Islet of Langerhans (tissue), 1 donor: ENCODE measurements at regions not wholly inside any gene's neighbourhood (a gene's known extent, or its start where the extent isn't known, plus 50 kb on each side); places are given as distances from the start of the nearest gene placed in this dataset.
A peak's percentile ranks its signal among the peaks of the same experiment; 100 is the strongest.

Experiments used
- FAIRE-seq: peaks from one replicate; lab custom pipeline; 2011; peaks lifted over from hg19 to GRCh38; lab: Jason Lieb, UNC

DNA sequence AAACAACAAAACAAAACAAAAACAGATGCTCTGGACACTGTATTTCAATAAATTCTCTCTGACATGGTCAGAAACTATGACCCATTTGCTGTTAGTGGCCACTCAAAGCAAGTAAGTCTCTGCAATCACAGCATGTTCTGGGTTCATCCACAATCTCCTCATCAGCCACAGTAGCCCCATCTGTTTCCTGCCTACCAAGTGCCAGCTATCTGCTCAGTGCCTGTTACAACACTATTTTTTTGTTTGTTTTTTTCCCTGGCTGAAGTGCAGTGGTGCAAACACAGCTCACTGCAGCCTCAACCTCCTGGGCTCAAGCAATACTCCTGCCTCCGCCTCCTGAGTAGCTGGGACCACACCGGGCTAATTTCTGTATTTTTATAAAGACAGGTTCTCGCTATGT is 137.9 kb downstream of the SOX9 start:
- no peak for FAIRE-seq

DNA sequence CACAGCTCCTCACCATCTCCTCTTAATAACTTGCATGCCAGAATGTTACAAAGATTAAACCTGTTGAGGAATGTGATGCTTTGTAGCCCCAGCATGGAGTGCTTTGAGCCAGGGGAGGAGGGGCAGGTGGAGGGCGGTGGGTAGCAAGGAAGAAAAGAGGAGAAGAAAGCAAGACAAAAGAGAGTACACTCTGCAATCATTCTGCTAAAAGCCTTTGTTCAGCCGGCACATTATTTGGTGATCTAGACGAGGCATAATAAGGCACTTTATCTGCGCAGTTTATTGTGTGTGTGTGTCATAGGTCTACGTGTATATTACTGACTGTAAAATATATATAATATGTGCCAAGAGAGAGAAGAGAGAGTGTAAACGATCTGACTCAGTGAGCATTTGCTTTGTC is 139.1 kb downstream of the SOX9 start:
- no peak for FAIRE-seq

DNA sequence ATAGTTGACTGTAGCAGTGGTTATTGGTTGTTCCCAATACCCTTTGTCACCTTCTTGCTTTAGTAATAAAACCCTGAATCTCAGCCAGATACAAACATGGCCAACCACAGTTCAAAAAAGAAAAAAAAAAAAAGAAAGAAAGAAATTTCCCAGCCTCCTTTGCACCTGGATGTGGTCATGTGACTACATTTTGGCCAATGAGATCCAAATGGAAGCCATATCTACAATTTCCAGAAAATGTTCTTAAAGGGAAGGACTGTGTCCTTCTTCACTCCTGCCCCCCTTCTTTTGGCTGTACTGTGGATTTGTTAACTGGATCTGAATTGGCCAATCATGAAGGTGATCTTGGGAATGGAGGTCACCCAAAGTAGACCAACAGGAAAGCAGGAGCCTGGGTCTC is 141.9 kb downstream of the SOX9 start:
- FAIRE-seq = no peak

DNA sequence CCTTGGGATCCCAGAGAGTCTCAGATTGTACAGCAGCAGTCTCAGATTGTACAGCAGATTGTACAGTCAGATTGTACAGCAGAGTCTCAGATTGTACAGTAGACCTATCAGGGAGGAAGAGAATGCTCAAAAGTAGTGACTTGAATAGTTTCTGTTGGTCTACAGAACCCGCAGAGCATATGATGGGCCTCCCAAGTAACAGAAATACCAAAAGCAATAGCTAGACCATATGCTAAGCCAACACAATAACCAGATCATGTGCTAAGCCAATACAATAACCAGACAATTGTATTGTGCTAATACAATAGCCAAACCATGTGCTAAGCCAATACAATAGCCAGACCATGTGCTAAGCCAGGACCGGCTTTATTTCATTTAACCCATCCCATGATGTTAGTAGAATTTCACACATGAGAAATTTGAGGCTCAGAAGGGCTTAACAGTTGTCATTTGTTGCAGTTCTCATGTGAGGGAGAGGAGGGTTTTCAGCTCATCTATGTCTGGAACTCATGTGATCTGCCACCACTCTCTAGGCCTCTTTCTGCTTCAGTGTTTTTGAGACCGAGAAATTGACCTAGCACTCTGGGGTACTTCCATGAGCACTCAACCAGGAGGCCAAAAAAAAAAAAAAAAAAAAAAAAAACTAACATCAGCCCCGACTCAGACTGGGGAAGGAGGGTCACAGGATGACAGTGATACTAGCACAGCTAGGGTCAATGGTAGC is 144.0 kb downstream of the SOX9 start:
- no peak for FAIRE-seq

DNA sequence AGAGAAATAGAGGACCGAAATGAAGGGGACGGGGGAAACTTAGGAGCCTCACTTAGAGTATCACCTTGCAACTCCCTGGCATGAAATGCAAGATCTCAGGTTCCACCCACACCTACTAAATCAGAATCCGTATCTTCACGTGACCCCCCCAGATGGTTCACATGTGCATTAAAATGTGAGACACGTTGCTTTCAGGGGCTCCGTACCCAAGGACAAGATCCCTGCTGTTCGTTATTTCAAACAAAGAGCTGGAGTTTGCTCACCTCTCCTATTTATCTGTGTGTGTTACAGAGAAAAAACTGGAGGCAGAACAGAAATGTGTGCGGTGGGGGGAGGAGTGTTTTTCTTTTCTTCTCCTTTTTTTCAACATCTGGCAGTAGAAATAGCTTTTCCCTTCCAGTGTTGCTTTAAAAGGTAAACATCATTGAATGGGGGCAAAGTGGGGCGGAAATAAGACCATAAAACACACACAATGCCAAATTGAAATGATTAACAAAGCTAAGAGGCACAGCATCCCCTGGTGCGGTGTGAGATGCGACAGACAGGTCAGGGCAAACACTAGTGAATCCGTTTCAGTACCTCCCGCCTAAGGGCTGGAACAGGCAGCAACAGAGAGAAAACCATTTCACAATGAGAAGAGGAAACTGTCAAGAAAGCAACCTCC is 145.4 kb downstream of the SOX9 start:
- FAIRE-seq = no peak

DNA sequence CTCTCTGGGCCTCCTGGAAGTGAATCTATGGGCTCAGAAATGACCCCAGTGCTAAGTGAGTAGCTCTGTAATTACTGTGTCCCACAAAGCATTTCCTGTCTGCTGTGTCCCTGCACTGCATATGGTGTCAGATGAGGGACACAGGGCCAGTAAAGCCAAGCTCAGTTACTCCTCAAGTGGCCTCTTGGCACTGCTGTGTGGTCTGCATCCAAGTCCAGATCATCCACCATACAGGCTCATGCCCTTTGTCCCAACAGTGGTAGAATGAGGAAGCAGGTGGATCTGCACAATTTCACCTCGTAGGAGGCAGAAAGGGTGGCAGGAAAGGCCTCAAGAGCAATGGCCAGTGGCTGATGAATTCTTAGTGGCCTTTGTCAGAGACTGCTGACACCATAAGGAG is 146.8 kb downstream of the SOX9 start:
- no peak for FAIRE-seq

DNA sequence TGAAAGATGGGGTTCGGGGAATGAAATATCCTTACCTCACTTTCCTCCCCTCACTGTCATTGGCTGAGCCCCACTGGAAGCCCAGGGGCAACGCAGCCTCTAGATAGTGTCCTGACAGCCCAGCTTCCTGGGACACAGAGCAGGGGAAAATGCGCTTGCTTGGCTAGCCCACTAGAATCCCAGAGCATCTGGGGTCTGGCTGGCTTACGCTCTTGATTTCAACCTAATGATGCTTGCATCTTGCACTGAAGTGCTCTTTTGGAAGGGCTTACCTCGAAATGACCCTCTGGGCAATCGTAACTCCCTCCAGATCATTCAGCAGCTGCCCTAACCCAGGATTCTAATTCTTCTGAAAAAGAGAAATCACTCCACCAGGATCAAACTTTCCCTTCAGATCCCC is 147.6 kb downstream of the SOX9 start:
- no peak for FAIRE-seq

DNA sequence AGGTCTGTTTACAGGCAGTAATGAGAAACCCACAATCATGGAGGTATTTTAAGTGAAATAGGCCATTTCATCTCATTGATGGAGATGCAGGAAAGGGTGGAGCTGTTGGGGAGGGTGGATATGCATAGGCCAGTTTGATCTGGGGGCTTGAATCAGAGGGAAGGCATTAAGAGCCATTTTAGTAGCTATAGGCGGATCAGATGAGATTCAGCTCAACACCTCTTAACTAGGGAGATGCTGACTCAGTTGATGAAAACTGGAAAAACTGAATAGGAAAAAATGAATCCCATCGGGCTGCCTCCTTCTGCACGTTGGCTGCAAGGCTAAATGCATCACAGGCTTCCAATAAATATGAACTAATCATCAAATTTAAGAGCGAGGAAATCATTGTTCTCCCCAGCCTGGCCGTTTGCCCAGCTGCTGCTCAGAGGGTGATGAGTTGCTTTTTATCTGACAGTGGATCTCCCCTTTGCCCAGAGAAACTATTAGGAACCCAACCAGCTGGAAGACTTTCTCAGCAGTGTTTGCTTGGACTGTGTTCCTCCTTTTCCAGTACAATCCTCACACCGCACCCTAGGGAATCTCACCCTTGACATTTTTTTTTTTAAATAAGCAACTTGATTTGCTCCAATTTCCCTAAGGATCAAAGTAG is 149.6 kb downstream of the SOX9 start:
- FAIRE-seq = peak; percentile 68

DNA sequence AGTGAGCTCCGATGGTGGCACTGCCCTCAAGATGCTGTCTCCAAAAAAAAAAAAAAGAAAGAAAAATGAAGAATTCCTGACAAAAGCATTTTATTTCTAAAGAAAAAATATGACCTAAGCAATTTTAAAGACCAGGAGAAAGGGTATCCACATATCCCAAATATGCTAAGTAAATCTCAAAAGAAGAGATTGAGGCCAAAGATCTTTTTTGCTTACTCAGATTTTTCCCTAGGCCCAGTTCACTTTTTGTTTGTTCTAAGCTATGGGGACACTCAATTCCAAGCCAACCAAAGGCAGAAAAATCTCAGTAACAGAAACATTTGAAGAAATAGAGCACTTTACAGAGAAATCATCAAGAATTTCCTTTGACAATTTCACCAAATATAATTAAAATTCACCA is 150.8 kb downstream of the SOX9 start:
- no peak for FAIRE-seq

DNA sequence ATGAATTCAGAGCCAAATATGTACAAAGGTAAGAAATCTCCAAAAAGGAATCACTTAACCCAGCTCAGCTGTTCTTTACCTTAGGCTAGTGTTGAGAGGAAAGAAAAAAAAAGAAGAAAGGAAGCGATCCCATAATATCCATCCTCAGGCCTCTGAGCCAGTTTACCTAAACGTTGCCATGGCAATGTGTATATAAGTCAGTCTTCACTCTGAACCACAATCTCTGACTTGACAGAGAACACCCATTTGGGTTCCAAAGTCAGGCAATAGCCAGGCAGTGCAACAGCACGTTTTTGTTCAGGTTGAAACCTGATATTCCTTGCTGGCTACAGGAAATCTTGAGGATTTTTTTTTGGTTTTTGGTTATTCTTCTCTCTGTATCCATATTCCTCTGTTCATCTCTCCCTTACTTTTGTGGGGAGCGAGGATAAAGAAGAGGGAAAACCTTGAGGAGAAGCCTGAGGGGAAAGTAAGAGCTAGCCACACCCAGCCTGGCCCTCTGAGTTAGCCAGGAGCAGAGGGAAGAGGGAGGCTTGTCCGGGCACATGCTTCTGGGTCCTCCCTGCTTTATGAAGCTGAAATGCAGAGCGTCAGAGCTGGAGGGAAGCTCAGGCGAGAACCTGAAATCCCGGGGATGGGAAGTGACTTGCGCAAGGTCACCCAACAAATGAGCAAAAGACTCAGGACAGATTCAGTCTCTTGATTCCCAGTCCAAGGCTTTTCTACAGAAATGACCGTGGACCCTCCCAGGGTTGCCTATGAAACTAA is 152.7 kb downstream of the SOX9 start:
- no peak for FAIRE-seq

DNA sequence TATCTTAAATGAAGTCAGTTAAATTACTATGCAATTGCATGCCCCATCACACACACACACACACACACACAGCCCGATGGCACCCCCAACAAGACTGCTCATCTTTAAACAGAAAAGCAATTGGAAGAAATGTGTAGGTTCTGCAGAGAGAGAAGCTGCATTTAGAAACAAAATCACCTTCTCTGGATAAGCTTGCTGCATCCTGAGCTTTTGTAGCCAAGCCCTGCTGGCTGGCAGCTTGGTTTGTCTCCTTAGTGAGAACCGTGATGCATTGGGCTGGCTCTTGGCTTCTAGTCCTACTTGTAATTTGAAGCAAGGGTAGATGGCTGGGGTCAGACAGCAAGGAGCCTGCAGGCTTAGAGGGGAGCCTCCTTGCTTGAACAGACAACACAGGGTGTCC is 153.8 kb downstream of the SOX9 start:
- no peak for FAIRE-seq

DNA sequence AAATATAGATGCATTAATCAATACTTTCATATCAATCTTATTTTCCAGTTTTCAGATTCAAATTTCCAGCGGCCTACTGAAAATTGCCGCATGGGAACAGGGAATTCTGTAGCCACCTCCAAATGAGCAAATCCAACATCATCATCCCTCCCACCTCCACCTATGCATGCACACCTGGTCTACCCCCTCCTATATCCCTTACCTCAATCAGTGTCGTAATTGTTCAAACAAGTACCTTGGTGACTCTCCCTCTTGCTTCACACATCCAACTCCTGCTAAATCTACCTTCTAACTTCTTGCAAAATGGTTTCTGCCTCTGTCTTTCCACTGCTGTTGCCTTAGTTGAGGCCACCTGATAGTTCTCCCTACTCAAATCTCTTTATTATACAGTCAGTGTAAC is 160.1 kb downstream of the SOX9 start:
- no peak for FAIRE-seq

DNA sequence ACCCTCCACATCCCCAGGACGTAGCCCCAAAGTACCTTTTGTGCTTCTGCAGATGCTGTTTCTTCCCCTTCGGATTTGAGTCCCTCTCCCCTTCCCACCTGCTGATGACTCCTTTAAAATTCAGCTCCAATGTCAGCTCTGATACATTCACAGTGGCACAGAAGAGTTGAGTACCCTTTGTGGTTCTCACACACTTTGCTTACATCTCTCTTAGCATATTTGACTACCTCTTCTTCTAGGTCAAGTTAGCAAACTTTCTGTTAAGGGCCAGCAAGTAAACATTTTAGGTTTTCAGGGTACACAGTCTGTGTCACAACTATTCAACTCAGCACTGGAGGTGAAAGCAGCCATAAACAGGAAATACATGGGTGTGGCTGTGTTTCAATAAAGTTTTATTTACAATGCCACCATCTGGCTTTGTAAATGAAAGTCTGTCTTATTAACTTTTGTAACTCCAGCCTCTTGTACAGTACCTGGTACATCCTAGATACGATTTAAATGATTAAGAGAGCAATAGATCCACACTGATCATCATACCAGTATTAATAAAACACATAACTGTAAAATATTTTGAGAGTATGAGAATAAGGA is 161.7 kb downstream of the SOX9 start:
- no peak for FAIRE-seq

DNA sequence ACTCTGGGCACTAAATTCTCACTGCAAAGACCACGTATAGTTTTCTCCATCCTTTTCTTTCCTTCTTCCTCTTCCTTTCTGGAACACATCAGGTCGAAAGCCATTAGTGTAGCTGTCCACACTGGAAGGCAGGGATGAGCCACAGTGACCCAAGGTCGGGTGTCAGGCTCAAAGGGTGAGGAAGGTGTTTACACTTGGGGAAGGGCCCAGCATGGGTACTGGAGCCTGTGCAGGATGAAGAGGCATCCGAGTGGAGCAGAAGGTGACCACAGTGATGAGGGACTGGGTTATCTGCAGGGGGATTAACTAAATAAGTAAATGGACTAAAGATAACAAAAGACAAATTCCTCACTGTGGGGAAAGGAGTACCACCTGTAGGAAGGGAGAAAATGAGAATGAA is 164.0 kb downstream of the SOX9 start:
- FAIRE-seq = no peak

DNA sequence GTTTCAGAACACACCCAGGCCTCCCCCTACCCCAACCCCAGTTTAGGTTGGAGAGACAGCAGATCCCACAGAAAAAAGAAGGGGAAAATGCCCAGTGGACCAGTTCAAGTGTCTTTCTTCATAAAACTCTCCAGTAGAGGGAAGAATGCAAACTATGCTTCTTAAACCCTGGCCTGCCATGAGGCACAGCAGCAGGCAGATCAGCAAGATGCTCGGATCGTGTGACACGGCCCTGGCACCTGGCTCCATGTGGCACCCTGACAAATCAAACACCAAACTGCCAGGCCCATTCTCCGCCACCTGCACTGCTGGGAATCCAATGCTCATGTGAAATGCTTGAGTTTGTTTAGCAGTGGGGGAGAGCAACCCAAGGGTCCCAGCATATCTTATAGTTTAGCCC is 166.8 kb downstream of the SOX9 start:
- FAIRE-seq = no peak

DNA sequence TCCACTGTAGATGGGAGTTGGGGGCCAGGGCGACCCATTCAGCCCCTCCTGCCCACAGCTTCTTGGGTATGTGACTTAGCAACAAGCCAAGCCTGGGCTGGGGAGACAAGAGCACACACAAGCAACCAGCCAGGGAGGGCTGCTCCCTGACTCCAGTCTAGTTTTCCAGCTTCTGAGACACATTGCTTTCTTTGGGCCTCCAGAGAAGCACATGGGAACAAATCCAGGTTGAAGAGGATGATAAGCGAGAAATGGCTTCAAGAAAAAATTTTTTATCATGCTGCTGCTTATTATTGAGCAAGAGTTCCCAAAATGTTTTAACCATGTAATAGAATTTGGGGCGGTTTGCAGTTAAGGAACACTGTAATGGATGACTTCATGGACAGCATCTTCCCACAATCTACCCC is 173.7 kb downstream of the SOX9 start:
- FAIRE-seq = no peak

DNA sequence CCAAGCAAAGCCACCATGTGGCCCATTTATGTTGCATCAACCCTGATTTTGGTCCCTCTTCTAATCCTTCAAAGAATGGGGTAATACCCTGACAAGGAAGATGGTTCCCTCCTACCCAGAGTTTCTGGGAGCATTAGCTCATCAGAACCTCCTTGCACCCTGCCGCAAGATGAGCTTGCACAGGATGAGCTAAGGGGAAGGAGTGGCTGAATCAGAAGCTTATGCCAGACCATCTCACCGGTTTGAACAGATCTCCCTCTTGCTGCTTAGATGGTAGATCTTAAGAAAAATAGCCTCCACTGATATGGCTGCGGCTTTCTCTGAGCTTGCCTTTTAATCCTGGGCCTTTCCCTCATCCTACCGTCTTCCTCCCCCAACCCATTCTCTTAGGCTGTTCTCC is 175.1 kb downstream of the SOX9 start:
- FAIRE-seq = no peak

DNA sequence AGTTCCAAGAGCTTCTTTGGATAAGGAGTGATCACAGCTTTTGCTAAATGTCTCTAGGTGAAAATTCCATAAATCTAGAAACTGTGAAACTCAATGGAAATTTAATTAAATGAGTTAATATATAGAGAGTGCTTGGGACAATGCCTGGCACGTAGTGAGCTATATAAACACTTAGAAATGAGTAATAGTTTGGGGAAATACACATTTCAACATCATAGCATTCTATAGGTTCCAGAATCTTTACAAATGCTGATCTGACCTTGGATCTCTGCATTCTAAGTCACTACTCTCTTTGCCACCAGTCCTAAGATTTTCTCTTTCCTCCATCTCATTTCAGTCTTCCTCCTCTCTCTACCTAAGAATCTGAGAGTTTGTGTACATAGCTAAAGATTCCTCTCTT is 175.6 kb downstream of the SOX9 start:
- no peak for FAIRE-seq

DNA sequence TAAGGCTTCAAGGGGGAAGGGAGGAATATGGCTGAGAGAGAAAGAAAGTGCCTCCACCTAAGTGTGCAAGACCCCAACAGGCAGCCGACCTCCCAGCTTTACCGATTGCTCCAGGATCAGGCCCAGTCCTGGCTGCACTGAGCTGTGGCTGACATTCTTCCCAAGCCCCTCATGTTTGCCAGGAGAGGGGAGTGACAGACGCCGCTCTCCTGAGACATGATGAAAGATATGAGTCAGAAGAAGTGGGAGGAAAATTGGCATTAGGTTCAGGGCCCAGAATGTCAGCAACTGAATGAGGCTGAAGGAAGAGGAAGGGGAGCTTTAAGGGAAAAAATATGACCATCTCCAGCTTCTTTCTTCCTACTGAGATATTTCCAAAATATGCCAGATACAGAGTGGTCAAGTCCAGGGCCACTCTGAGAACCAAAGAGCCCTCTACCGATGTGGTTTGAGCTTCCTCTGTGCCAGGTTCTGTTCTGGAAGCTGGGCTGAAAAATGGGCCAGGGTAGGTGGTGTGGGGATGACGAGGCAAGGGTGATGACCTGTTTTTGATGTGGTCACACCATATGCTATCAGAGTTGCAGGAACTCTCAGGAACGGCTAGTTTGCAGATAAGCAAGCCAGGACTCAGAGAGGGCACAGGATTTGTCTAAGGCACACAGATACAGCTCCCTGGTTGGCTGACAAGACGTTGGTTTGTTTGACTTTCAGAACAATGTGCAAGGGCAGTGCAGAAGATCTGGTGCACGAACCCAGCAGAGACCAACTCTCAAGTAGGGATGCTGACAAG is 176.7 kb downstream of the SOX9 start:
- no peak for FAIRE-seq

DNA sequence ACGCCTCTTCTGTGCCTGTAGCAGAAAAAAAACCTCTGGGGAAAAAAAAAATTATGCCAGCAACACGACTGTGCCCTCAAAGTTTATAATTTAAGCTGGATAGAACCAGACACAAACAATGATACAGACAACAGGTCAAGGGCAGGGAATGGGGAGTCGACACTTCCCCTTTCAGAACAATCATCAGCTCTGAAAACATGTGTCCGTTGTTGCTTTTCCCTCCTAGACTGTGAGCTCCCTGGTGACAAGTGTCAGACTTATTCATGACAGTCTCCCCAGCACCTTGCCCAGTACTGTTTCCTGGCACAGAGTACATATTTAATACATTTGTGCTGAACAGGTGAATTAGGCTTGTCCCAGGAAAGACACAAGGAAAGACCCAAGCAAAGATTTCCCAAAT is 178.3 kb downstream of the SOX9 start:
- no peak for FAIRE-seq

DNA sequence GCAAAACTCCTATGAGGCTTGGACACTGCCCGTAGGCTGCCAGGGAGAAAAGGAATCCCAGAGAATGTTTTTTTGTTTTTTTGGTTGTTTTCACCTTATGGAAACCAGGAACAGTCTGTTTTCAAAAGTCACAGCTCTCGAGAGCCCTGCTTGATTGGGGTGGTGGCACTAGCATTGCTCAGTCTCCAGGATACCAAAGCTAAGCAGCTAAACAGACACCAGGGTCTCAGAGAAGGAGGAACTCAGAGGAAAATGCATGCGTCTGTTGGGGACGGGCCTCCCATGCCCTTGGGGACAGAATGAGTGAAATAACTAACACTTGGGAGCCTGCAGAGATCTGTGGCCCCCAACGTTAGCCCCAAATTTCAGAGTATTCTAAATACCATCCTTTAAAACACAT is 178.8 kb downstream of the SOX9 start:
- FAIRE-seq = no peak

DNA sequence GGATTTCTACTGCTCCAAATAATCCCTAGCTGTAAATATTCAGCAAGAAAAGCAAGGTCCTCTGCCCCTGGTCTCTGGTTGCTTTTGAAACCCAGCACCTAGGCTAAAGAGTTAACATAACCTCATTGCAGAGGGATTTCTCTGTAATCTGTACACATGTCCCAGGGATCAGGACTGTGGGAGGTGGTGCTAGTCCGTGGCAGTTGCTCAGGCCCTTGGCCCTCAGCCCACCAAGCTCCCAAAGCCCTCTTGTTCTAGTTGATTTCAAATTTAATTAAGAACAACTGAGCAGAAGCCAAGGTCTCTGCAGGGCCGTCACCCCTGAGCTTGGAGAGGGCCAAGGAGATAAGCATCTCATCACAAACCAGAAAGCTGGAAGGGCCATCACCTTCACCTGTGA is 181.1 kb downstream of the SOX9 start:
- FAIRE-seq = no peak
